HG03280 (cell line): ENCODE measurements at regions not wholly inside any gene's neighbourhood (a gene's known extent, or its start where the extent isn't known, plus 50 kb on each side); places are given as distances from the start of the nearest gene placed in this dataset.

Experiments used
- ATAC-seq: cut with Tn5 transposase; IDR thresholded peaks from one replicate; pipeline ENCODE4 v1.9.1; 2021; ENCODE audit warnings: mild to moderate bottlenecking, moderate library complexity; ENCODE audit not compliant: unreplicated experiment

GRCh38 chr7:116417593-116418345, 81.8 kb upstream of the CAV2 start:
- no peak for ATAC-seq

DNA sequence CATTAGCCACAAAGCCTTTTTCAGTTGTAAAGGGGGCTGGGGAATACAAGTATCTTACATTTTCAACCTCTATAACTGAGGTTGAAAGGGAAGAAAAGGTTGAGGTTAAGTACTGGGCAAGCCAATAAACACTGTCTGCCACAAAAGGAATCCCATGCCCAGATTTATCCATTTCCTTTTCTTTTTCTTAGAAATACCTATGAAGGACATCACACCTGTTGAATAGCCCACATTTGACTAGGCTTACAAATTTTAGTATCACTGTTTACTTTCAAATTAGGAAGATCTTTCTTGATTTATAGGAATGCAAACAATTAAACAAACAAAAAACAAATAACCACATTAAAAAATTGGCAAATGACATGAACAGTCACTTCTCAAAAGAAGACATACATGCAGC, 81.0 kb upstream of the CAV2 start:
- ATAC-seq, result no peak

DNA sequence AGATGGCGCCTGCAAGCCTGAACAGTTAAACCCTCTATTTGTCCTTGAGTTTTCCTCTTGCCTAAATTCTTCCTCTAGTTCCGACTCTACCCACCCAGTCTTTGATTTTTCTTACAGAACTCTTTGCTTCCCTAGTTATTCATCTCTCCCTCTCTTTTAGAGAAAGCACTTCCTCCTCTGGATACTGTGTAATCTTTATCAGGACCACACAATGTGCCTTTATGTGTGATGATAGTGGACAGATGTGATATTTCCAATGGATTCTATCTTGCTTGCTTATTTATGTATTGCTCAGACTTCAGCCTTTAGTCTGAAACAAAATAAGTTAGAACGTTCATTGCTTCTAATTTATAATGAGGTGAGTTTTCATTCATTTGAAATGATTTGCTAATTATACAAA, 79.5 kb upstream of the CAV2 start:
- ATAC-seq, result no peak

GRCh38 chr7:116421298-116421697, 78.2 kb upstream of the CAV2 start:
- no peak for ATAC-seq

DNA sequence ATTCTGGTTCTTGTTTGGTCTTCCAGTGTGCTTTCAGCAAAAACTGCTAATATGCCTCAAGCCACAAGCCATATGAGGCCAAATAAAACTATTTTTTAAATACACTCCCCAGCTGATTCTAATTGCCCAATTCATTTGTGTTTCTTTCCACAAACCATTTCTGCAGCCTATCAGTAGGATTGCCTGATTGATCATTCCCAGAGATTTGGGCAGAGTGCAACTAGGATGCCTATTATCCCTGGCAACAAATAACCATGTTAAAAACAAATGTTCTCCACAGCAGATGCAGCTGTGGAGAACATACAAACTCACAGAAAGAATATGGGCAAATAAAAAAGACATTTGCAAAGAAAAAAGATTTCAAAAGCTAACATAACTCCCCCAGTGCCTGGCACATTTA, 76.9 kb upstream of the CAV2 start:
- no peak for ATAC-seq

DNA sequence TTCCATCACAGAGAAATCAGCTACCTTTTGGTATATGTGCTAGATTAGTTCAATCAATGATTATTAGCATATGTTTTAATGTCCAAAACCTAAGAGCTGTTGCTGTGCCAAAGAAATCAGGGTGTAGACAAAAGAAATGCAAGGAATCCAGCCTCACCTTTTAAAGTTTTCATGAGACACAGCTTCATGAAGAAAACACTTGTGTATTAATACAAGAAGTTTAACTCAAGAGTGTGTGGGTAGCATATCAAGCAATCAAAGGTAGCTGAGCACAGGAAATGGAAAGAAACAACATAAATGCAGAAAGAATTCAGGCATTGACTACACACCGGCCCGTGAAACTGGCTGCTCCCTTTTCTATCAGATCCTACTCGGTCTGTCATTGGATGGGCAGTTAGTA, 76.0 kb upstream of the CAV2 start:
- no peak for ATAC-seq

GRCh38 chr7:116425647-116426209, 73.8 kb upstream of the CAV2 start:
- no peak for ATAC-seq

GRCh38 chr7:116426428-116427156, 72.9 kb upstream of the CAV2 start:
- no peak for ATAC-seq

DNA sequence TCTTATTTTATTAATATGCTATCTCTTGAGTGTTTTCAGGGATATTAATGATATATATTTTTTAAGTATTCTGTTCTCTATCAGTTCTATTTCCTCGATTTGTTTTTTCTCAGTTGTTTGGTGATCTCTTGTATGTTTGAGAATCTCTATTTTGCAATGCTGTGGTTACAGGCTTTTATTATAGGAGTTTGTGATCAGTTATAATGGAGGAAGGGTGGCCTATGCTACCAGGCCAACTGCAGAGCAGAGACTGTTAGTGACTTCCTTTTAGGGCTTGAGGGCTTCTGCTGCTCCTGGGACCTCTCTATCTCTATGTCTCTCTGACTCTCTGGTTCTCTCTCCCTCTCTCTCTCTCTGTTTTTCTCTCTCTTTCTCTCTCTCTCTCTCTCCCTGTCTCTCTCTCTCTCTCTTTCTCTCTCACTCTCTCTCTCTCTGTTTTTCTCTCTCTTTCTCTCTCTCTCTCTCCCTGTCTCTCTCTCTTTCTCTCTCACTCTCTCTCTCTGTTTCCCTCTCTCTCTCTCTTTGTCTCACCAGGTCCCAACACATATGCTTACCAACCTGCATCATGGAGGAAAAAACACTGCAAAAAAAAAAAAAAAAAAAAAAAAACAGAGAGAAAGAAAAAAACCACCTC, 69.4 kb upstream of the CAV2 start:
- no peak for ATAC-seq

DNA sequence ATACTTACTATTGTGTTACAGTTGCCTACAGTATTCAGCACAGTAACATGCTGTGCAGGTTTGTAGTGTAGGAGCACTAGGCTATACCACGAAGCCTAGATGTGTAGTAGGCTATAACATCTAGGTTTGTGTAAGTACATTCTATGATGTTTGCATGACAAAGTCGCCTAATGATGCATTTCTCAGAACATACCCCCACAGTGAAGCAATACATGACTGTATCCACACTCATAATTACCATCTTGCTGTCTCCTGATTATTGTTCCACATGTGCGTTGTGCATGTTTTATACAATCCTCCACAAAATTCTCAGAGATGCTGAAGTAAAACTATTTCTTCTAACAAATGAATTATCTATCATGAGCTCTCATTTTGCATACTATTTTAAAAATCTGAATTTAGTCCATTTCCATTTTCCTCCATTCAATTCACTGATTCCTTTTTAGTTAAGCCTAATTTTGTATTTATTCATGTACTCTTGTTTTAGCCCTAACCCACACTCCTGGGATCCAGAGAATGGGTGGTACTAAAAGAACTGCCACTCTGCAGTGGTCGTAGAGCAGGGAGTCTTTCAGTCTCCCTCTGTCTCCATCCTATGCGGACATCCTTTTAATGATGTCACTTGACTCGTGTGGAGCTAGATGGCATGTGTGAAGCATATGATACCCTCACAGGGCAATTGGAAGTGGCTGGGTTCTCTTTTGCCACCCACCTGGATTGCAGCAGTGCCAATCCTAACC, 67.6 kb upstream of the CAV2 start:
- ATAC-seq, result no peak

GRCh38 chr7:116432527-116432916, 67.0 kb upstream of the CAV2 start:
- ATAC-seq, result no peak

DNA sequence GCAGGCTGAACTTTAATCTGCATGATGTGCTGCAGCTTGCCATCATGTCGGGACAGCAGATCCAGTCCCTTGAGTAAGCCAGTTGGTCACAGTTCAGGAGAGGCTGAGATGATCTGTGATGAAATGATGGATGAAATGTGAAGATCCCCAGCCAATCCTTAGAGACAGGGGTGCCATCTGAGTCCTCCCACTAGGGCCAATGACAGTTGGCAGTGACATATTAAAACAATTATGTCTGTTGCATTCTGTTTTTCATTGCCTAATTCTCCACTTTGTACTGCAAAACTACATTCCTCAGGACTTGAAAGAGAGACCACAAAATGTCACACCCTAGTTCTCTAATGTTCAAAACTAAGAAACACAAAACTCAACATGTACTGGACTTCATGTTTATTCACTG, 66.3 kb upstream of the CAV2 start:
- no peak for ATAC-seq

DNA sequence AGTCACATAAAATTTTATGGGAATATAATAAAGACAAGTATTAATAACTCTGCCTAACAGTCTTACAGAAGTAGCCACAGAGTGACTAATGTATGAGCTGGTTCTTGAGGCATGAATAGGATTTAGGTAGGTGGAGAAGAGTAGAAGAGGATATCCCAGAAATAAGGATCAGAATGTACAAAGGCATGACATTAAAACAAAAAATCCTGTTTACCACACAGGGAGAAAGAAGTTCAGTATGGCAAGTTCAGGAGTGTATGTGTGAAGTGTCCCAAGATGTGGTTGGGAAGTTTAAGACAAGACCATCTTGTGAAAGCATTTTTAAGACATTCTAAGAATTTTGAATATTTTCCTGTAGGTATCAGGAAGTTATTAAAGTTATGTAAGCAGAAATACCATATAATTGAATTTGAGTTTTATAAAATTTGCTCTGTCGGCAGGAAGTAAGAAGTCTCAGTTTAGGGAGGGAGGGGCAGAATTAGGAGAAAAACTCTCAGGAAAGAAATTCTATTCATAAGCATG, 64.7 kb upstream of the CAV2 start:
- ATAC-seq, result no peak

DNA sequence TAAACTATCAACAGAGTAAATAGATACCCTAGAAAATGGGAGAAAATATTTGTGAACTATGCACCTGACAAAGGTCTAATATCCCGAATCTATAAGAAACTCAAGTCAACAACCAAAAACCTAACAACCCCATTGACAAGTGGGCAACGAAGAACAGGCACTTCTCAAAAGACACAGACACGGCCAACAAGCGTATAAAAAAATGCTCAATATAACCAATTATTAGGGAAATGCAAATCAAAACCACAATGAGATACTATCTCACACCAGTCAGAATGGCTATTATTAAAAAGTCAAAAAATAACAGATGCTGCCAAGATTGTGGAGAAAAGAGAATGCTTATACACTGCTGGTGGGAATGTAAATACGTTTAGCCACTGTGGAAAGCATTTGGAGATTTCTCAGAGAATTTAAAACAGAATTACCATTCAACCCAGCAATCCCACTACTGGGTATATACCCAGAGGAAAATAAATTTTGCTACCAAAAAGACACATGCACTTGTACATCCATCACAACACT, 63.2 kb upstream of the CAV2 start:
- ATAC-seq, result no peak

DNA sequence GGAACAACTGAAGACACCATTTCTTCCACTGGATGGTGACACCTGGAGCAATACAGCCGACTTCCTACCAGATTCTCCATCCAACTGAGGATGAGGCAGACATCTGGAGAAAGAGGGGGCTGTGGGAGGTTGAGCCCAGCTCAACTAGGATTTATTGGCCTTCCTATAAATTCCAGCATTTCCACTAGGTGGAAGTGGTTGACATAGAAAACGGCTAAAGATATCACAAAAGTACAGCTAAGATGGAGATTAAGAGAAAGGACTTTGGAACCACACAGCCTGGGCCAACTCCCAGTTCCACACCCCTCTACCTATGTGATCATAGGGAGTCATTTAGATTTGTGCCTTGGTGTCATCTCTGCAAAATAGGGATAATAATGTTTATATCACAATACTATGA, 61.3 kb upstream of the CAV2 start:
- no peak for ATAC-seq

DNA sequence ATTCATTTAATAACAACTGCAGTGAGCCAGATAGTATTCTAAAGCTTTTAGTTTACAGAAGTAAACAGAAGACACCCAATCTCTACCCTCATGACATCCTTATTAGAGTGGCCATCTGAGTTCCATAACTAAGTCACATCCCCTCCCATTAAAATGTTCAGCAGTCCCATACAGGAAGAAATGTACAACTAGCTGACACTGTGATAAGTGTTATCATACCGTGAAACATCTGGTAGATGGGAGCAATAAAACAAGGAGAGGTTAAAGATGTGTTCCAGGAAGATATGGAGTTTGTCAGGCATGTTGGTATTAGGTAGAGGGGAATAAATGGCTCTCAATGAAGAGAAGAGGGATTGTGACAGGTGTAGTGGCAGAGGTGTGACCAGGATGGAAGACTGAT, 60.5 kb upstream of the CAV2 start:
- no peak for ATAC-seq

DNA sequence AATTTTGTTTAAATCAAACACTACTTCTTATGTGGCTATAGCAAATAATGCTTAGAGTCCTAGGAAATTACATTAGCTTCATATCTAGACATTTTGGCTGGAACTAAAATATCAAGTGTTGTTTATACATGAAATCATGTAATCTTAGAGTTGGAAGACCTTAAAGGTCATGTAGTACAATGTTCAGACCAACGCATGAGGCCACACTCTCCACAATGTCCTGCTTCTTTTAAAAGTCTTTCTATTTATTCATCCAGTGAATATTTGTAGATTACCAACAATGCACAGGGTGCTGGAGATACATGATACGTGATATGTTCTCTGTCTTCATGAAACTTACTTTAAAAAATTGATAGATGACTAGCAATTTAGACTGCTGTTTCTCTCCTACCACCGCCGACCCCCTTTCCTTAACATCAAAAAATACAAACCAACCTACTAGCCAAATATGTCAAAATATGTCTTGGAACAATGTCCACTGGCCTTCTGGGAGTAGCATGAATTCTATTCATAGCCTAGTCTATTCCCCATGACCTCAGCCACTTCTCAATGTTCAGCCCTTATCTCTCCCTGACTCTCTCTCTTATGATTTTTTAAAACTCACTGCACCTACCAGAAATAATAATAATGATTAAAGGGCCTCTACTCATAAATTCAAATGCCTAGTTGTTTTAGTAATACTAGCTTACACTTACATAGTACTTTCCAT, 59.5 kb upstream of the CAV2 start:
- ATAC-seq, result no peak

DNA sequence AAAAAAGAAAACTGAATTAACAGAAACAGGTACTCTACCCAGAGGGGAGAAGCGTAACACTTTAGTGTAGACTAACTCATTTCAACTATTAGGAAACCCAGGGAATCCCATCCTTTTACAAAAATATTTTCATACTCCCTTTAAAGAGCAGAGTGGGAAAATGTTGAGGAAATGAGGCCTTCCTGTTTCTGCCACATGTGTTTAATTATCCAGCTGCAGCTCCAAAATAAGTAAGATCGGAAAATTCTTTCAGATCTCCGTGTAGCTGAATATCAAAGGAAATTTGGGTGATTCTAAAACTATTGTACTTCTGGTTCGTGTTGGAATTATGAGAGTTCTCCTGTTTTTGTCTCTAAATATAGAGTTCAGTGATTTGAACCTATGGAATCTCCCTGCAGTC, 58.0 kb upstream of the CAV2 start:
- ATAC-seq, result no peak

DNA sequence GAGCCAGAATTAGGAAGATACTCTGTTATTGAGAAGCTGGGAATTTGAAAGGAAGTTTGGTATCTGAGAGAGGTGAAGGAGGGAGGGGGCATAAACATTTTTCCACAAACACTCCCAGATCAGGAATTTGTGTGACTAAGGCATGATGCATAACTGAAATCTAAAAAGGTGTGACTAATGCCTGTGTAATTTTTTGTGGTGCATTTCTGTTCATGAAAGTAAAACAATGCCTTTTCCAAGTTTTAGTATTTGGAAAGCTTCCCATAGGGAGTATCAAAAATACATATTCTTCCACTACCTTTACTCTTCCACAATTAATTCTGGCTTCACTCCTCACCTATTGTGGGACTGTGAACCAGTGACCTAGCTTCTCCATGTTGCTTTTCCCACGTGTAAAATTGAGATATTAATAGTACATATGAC, 56.4 kb upstream of the CAV2 start:
- no peak for ATAC-seq

GRCh38 chr7:116443646-116444045, 55.9 kb upstream of the CAV2 start:
- no peak for ATAC-seq
